A673 (cell line): ENCODE measurements at regions not wholly inside any gene's neighbourhood (a gene's known extent, or its start where the extent isn't known, plus 50 kb on each side); places are given as distances from the start of the nearest gene placed in this dataset.

Experiments
- BruUV-seq: library from RNA; stranded (reverse); fragments of 400-500 nt; replicated peaks from 2 replicates; lab custom pipeline; 2021; lab: Mats Ljungman, UMichigan
- CTCF ChIA-PET: fragments of 300-600 bp; sonication (Branson Sonifier 250); formaldehyde crosslinking; loops from one replicate; lab custom pipeline; 2022; ENCODE audit warnings: antibody characterized with exemption; lab: Charles Lee
- POLR2A ChIA-PET: fragments of 300-600 bp; sonication (Branson Sonifier 250); formaldehyde crosslinking; loops from one replicate; lab custom pipeline; 2022; ENCODE audit warnings: antibody characterized with exemption; ENCODE audit not compliant: low non-redundant PET; lab: Charles Lee
- DNase-seq: peaks from one replicate; pipeline ENCODE4 v3.0.0-alpha.2; 2015; ENCODE audit warnings: low spot score
- H3K27ac ChIP-seq: fragments of 200-600 bp; sonication (generic); 2 replicates; pipeline ENCODE4 v1.5.1; 2016; ENCODE audit warnings: mixed run types, low read depth, mild to moderate bottlenecking, mixed read lengths, antibody characterized with exemption, low read length; ENCODE audit not compliant: poor library complexity, severe bottlenecking
- H3K27me3 ChIP-seq: fragments of 200-600 bp; sonication (generic); replicated peaks from 2 replicates; pipeline ENCODE4 v1.6.1; 2017; ENCODE audit warnings: mixed run types, low read depth, mild to moderate bottlenecking, mixed read lengths, antibody characterized with exemption, low read length; ENCODE audit not compliant: insufficient read depth, poor library complexity
- H3K36me3 ChIP-seq: fragments of 200-600 bp; sonication (generic); 2 replicates; pipeline ENCODE4 v1.6.1; 2016; ENCODE audit warnings: mixed run types, mild to moderate bottlenecking, mixed read lengths, antibody characterized with exemption, low read length; ENCODE audit not compliant: insufficient read depth, poor library complexity, severe bottlenecking
- H3K4me1 ChIP-seq: fragments of 200-600 bp; sonication (generic); 2 replicates; pipeline ENCODE4 v1.6.1; 2017; ENCODE audit warnings: mixed run types, mild to moderate bottlenecking, mixed read lengths, antibody characterized with exemption, low read length; ENCODE audit not compliant: insufficient read depth, poor library complexity, severe bottlenecking
- H3K4me3 ChIP-seq: fragments of 200-600 bp; sonication (generic); 2 replicates; pipeline ENCODE4 v1.5.1; 2016; ENCODE audit warnings: low read depth, mixed run types, mild to moderate bottlenecking, mixed read lengths, low read length; ENCODE audit not compliant: poor library complexity, severe bottlenecking
- H3K9me3 ChIP-seq: fragments of 200-600 bp; sonication (generic); 2 replicates; pipeline ENCODE4 v1.6.1; 2016; ENCODE audit warnings: mixed run types, low read depth, mild to moderate bottlenecking, mixed read lengths, antibody characterized with exemption, low read length; ENCODE audit not compliant: poor library complexity, severe bottlenecking
- CTCF ChIP-seq: fragments of 300-800, 200-600 bp; sonication (generic); conservative IDR thresholded peaks from 2 replicates; pipeline ENCODE4 v1.5.1; 2017; ENCODE audit warnings: low read depth, mild to moderate bottlenecking, antibody characterized with exemption, low read length, moderate library complexity, mixed read lengths
- EZH2 ChIP-seq: fragments of 200-600 bp; sonication (generic); IDR thresholded peaks from 2 replicates; pipeline ENCODE4 v1.6.1; 2017; ENCODE audit warnings: borderline replicate concordance, low read depth, mild to moderate bottlenecking, mixed read lengths, antibody characterized with exemption, low read length; ENCODE audit not compliant: poor library complexity, severe bottlenecking
- intact Hi-C: fragments of 100-400 bp; cut with micrococcal nuclease; formaldehyde crosslinking; loops from one replicate; pipeline ENCODE4 v1.10.0; 2022; ENCODE audit not compliant: unreplicated experiment

GRCh38 chr4:189784651-189785050 lies 156.0 kb upstream of the FRG1 start:
- no peak for DNase-seq
- intact Hi-C loops, result no loop called here
- CTCF ChIA-PET, result no interaction called here
- BruUV-seq, result no TSS peak
- TF ChIP-seq CTCF (no peak), EZH2 (no peak)
- Histone ChIP-seq H3K27me3 (no peaks in the 10 kb centered on the region), H3K27ac (no peak overlapping the region), H3K4me3 (no peak overlapping the region), H3K36me3 (no peaks in the 10 kb centered on the region), H3K9me3 (no peaks in the 10 kb centered on the region), H3K4me1 (no peaks in the 10 kb centered on the region)
- POLR2A ChIA-PET, result no interaction called here

- CTCF ChIA-PET, result no interaction called here
- DNase-seq, result no peak
- POLR2A ChIA-PET, result no interaction called here
- TF ChIP-seq CTCF (no peak), EZH2 (no peak)
- no peak overlapping the region for H3K27ac ChIP-seq
- intact Hi-C loops, result no loop called here
- BruUV-seq, result no TSS peak
- H3K4me1 ChIP-seq, result no peaks in the 10 kb centered on the region
- no peaks in the 10 kb centered on the region for H3K36me3 ChIP-seq
- peaks cover 3% of the 10 kb centered on the region for H3K27me3 ChIP-seq
- no peaks in the 10 kb centered on the region for H3K9me3 ChIP-seq
- no peak overlapping the region for H3K4me3 ChIP-seq
Observed at GRCh38 chr4:189785257-189785656, 155.4 kb upstream of the FRG1 start.

GRCh38 chr4:189786447-189786846 lies 154.2 kb upstream of the FRG1 start:
- TF ChIP-seq EZH2 (no peak), CTCF (no peak)
- POLR2A ChIA-PET, result no interaction called here
- Histone ChIP-seq H3K27ac (no peak overlapping the region), H3K4me1 (no peaks in the 10 kb centered on the region), H3K9me3 (no peaks in the 10 kb centered on the region), H3K4me3 (no peak overlapping the region), H3K36me3 (no peaks in the 10 kb centered on the region), H3K27me3 (peaks cover 5% of the 10 kb centered on the region)
- intact Hi-C loops, result no loop called here
- no peak for DNase-seq
- no TSS peak for BruUV-seq
- CTCF ChIA-PET, result no interaction called here
